Activated gamma-delta T cell treated with anti-CD3 and anti-CD28 coated beads, Interleukin-2, amount 50 U/mL, for 16 hours (primary cell): ENCODE measurements at regions not wholly inside any gene's neighbourhood (a gene's known extent, or its start where the extent isn't known, plus 50 kb on each side); places are given as distances from the start of the nearest gene placed in this dataset.

Experiments
- DNase-seq: peaks from one replicate; pipeline ENCODE4 v3.0.0-alpha.2; 2020; ENCODE audit warnings: low read depth

- DNase-seq, result no peak
Observed at GRCh38 chr13:76750126-76750525, 136.1 kb downstream of the KCTD12 start.

- no peak for DNase-seq
Observed at GRCh38 chr13:76745261-76746200, 140.7 kb downstream of the KCTD12 start.

- no peak for DNase-seq
Observed at GRCh38 chr13:76741624-76742023, 144.6 kb downstream of the KCTD12 start.

GRCh38 chr13:76741046-76741445, 145.2 kb downstream of the KCTD12 start:
- DNase-seq, result no peak

GRCh38 chr13:76738616-76739015, 147.6 kb downstream of the KCTD12 start:
- no peak for DNase-seq

GRCh38 chr13:76737526-76737925, 148.7 kb downstream of the KCTD12 start:
- no peak for DNase-seq

- no peak for DNase-seq
Observed at GRCh38 chr13:76735641-76736040, 150.6 kb downstream of the KCTD12 start.

GRCh38 chr13:76733671-76734070, 152.5 kb downstream of the KCTD12 start:
- no peak for DNase-seq

- no peak for DNase-seq
Observed at GRCh38 chr13:76732367-76732766, 153.8 kb downstream of the KCTD12 start.

GRCh38 chr13:76730220-76730619, 156.0 kb downstream of the KCTD12 start:
- no peak for DNase-seq

GRCh38 chr13:76729691-76730090, 156.5 kb downstream of the KCTD12 start:
- no peak for DNase-seq

- no peak for DNase-seq
Observed at GRCh38 chr13:76725896-76726295, 160.3 kb downstream of the KCTD12 start.

GRCh38 chr13:76725211-76725610, 161.0 kb downstream of the KCTD12 start:
- DNase-seq, result no peak

GRCh38 chr13:76724421-76724820, 161.8 kb downstream of the KCTD12 start:
- no peak for DNase-seq

- no peak for DNase-seq
Observed at GRCh38 chr13:76723551-76724232, 162.5 kb downstream of the KCTD12 start.

GRCh38 chr13:76722782-76723181, 163.4 kb downstream of the KCTD12 start:
- DNase-seq, result no peak

- no peak for DNase-seq
Observed at GRCh38 chr13:76720821-76721220, 165.4 kb downstream of the KCTD12 start.

GRCh38 chr13:76720416-76720815, 165.8 kb downstream of the KCTD12 start:
- no peak for DNase-seq

- no peak for DNase-seq
Observed at GRCh38 chr13:76719955-76720354, 166.2 kb downstream of the KCTD12 start.

GRCh38 chr13:76717092-76717491, 169.1 kb downstream of the KCTD12 start:
- DNase-seq, result no peak

GRCh38 chr13:76715621-76716020, 170.6 kb downstream of the KCTD12 start:
- no peak for DNase-seq

- no peak for DNase-seq
Observed at GRCh38 chr13:76715075-76715474, 171.1 kb downstream of the KCTD12 start.

- DNase-seq, result no peak
Observed at GRCh38 chr13:76713280-76713679, 172.9 kb downstream of the KCTD12 start.
